Liver (tissue), 3 donors: ENCODE measurements at regions not wholly inside any gene's neighbourhood (a gene's known extent, or its start where the extent isn't known, plus 50 kb on each side); places are given as distances from the start of the nearest gene placed in this dataset.

ENCODE experiments used
- CTCF ChIP-seq: fragments of 150-350 bp; IDR thresholded peaks from 2 replicates; pipeline ENCODE4 v1.5.1; 2017; ENCODE audit warnings: improper control_type of control experiment, low read depth, low read length; ENCODE audit not compliant: missing input control
- EGR1 ChIP-seq, 2 donors: IDR thresholded peaks; 2 replicates each; pipeline ENCODE4 v1.6.1; 2016 to 2018; ENCODE audit warnings: antibody characterized with exemption in 2 of 2, low read depth in 2 of 2
- FOXA1 ChIP-seq: IDR thresholded peaks from 2 replicates; pipeline ENCODE4 v1.6.1; 2016; ENCODE audit warnings: antibody characterized with exemption
- FOXA2 ChIP-seq: IDR thresholded peaks from 2 replicates; pipeline ENCODE4 v1.6.1; 2016; ENCODE audit warnings: antibody characterized with exemption
- GABPA ChIP-seq, 2 donors: IDR thresholded peaks in 1 of 2; conservative IDR thresholded peaks in 1 of 2; 2 replicates each; pipeline ENCODE4 v1.6.1; 2016; ENCODE audit warnings: antibody characterized with exemption in 2 of 2, mild to moderate bottlenecking in 1 of 2, moderate library complexity in 1 of 2
- HNF4A ChIP-seq, 2 donors: conservative IDR thresholded peaks; 2 replicates each; pipeline ENCODE4 v1.6.1; 2016; ENCODE audit warnings: antibody characterized with exemption in 2 of 2, mild to moderate bottlenecking in 2 of 2
- HNF4G ChIP-seq: IDR thresholded peaks from 2 replicates; pipeline ENCODE4 v1.6.1; 2016; ENCODE audit warnings: antibody characterized with exemption
- JUND ChIP-seq, 2 donors: IDR thresholded peaks; 2 replicates each; pipeline ENCODE4 v1.6.1; 2016; ENCODE audit warnings: antibody characterized with exemption in 2 of 2
- RAD21 ChIP-seq, 2 donors: IDR thresholded peaks; 2 replicates each; pipeline ENCODE4 v1.6.1; 2016; ENCODE audit warnings: antibody characterized with exemption in 2 of 2, mild to moderate bottlenecking in 2 of 2
- REST ChIP-seq: IDR thresholded peaks from 2 replicates; pipeline ENCODE4 v1.6.1; 2016; ENCODE audit warnings: antibody characterized with exemption, mild to moderate bottlenecking
- RXRA ChIP-seq, 2 donors: IDR thresholded peaks; 2 replicates each; pipeline ENCODE4 v1.6.1; 2017 to 2018; ENCODE audit warnings: antibody characterized with exemption in 2 of 2, mild to moderate bottlenecking in 1 of 2
- SP1 ChIP-seq: IDR thresholded peaks from 2 replicates; pipeline ENCODE4 v1.6.1; 2018; ENCODE audit warnings: antibody characterized with exemption, mild to moderate bottlenecking
- TAF1 ChIP-seq: conservative IDR thresholded peaks from 2 replicates; pipeline ENCODE4 v1.6.1; 2016; ENCODE audit warnings: antibody characterized with exemption, mild to moderate bottlenecking
- donor health status: healthy.
- donor health status: healthy.

GRCh38 chr1:102103646-102104045, 106.9 kb upstream of the OLFM3 start:
- no peak for TF ChIP-seq CTCF
- TF ChIP-seq FOXA1, result no peak
- TF ChIP-seq HNF4G, result no peak
- TF ChIP-seq SP1, result no peak
- no peak for TF ChIP-seq RAD21 (IDR thresholded peaks at IDR 0.05)
- no peak for TF ChIP-seq GABPA (IDR thresholded peaks at IDR 0.05 in 1 of 2, conservative IDR thresholded peaks at IDR 0.05 in 1 of 2)
- TF ChIP-seq FOXA2, result no peak
- no peak for TF ChIP-seq JUND (IDR thresholded peaks at IDR 0.05)
- no peak for TF ChIP-seq TAF1
- no peak for TF ChIP-seq HNF4A (conservative IDR thresholded peaks at IDR 0.05)
- no peak for TF ChIP-seq EGR1 (IDR thresholded peaks at IDR 0.05; ENCODE audit: low read depth in 2 of 2)
- TF ChIP-seq REST, result no peak
- no peak for TF ChIP-seq RXRA (IDR thresholded peaks at IDR 0.05)
